ENCODE measurements at regions not wholly inside any gene's neighbourhood (a gene's known extent, or its start where the extent isn't known, plus 50 kb on each side); places are given as distances from the start of the nearest gene placed in this dataset.
"Not testable (repeated sequence)": the region's sequence is repeated elsewhere in the genome, so short reads cannot be mapped to it uniquely, and the experiment has no call there.

DNA sequence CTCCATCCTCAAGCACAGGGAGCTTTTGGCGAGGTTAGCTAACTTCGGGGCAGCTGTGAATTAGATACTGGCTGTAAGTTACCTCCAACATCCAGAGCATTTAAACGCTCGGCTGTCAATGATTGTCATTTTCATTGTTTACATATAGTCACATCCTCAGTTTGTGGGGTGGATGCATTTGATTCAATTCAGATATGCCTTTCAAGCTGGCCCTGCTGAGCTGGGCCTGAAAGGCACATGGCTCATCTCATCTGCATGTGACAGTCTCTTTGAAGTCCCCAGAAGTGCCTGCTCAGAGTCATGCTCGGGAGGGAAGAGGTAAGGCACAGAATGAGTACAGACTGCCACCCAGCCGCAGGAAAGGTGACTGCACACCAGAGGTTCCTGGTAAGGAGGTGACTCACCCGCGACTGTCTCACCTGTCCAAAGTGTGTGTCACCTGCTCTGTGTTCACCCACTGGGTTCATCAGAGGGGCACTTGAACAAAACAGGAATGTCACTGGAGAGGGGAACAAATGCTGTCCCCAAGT is 281.2 kb upstream of the PLGLB2 start:
- not testable (repeated sequence) for DNase-seq (ENCODE audit: low read depth); H3K4me3 ChIP-seq (ENCODE audit: low read depth, low read length)

DNA sequence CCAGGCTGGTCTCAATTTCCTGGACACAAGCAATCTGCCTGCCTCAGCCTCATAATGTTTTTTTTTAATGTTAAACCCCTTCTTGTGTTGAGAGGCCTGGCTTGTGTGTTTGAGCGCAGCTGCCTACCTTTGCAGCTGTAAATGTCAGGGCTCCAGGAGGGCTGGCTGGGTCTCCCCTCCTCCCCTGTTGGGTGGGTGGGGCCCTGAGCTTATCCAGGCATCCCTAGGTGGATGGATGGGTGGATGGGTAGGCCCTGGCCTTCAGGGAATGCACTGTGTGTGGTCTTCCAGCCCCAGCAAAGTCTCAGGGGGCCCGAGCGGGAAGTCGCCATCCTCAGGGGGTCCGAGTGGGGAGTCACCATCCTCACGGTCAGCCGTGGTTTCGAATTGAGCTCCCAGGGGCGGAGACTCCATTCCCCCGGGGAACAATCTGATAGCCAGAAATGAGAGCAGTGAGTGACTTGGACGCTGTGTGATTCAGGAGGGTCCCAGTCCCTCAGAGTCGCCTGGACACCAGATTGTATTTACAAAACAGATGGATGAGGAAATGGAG is 279.4 kb upstream of the PLGLB2 start:
- not testable (repeated sequence) for H3K4me3 ChIP-seq (ENCODE audit: low read depth, low read length); DNase-seq (ENCODE audit: low read depth)

DNA sequence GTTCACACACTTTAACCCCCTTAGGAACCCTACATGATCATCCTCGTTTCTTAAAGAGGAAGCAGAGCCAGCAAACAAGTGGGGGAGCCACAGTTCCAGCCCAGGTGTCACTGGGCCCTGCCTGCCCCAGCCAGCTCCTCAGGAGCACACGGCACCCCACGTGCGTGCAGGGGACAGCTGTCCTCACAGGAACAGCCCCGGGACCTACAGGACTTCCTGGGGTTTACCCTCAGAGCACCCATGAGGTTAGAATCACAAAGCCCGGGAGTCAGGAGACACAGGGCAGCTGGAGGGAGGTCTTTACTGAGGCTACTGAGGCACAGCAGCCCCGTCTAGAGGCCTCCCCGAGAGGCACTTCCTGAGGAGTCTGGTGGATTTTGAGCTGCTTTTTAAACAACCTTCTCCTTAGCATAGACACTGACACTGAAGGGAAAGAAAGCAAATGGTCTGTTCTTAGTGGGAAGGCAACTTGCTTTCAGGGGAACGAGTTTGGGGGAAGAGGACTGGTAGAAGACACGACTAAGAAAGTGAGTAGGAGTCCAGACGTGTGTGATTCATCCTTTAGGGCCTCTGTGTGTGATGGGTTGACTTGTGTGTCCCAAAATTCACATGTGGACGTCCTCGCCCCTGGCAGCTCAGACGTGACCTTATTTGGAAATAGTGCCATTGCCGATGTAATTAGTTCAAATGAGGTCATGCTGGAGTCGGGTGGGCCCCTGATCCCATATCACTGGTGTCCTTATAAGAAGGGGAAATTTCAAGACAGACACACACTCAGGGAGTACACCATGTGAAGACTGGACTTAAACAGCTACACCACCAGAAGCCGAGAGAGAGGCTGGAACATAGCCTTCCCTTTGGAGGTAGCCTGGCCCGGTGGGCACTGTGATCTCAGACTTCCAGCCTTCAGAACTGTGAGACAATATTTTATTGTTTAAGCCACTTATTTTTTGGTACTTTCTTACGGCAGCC is 278.4 kb upstream of the PLGLB2 start:
- not testable (repeated sequence) for H3K4me3 ChIP-seq (ENCODE audit: low read depth, low read length)
- peak; percentile 17 for DNase-seq (ENCODE audit: low read depth)

DNA sequence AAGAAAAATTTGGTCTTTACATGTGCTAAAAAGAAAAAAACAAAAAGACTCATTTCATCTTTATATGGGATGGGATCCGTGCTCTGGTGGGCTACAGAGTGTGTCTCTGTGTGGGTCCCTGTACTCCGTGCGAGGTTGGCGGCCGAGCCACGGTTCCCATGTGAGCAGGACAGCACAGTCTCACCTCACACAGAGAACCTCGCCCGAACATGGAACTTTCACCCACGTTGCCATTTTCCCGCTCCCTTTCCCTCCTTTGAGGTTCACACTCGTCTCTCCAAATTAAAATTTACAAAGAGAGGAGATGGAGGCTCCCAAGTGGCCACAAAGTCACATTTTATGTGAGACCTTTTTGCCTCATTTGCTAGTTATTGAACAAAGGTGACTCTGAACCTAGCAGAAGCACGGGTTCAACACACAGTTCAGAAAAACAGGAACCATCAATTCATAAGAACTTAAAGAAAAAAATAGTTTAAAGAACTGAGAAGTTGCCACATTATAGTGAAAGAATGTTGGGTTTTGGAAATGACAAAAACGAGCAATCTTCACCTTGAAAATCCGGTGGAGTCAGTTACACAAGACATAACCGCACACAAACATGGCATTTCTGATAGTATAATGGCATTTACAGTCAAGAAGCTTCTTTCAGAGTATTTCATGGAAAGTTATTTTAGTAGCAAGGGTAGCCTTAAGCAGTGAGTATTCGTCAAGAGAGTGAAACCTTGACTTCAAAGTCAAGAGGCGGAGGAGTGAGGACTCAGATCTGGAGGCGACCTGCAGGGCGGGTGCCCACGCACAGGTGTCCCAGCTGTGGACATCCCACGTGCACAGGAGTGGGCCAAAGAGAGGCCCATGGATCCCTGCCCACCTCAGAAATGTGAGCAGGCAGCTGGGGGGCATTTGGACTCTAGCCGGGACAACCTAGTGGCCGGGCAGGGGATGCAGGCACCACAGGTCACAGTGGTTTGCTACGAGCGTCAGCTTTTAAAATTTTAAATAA is 277.2 kb upstream of the PLGLB2 start:
- H3K4me3 ChIP-seq (ENCODE audit: low read depth, low read length); DNase-seq (ENCODE audit: low read depth): not testable (repeated sequence)

DNA sequence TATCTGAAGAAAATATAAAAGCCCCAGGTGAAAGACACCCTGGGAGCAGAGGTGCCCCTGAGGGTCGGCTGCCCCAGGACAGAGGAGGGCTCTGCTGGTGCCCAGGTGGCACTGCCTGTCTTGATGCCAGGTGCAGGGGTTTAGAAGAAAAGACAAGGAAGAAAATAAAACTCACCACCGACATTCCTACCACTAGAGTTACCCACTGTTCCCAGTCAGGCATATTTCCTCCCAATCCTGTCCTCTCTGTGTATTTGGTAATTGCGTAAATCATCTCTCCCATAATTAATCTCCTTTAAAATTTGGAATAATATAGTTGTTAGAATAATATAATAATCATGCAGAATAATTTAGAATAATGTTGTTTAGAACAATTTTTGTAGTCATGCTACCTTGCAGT is 276.4 kb upstream of the PLGLB2 start:
- DNase-seq (ENCODE audit: low read depth): not testable (repeated sequence)

DNA sequence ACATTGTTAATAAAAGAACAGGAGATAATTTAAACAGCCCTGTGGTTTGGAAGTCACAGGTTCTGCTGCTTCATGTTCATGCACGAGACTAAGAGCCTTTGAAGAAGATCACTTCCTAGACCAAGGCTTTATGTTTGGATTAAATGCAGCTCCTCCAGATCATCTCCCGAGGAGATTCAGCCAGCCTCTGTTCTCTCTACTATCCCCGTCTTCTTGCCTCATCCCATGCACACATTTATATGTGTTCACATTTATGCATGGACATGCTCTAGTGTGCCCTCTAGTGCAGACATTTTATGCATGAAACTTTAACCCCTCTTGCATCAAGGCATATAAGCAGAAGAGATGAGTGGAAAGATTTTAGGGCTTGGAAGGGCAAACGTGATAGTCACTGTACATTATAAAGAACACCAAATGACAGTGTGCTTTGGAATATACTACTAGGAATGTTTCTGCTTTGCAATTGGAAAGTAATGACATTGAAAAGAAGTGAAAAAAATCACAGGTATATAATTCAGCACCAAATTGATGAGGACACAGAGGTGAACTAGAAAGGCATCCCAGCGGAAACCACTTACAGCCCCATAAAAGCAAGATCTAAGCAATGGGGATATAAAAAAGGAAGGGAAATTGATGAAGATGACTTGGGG is 271.5 kb upstream of the PLGLB2 start:
- not testable (repeated sequence) for DNase-seq (ENCODE audit: low read depth); H3K4me3 ChIP-seq (ENCODE audit: low read depth, low read length)

More for the DNA sequence above, 276.4 kb upstream of the PLGLB2 start:
- H3K4me3 ChIP-seq (ENCODE audit: low read depth, low read length): not testable (repeated sequence)

DNA sequence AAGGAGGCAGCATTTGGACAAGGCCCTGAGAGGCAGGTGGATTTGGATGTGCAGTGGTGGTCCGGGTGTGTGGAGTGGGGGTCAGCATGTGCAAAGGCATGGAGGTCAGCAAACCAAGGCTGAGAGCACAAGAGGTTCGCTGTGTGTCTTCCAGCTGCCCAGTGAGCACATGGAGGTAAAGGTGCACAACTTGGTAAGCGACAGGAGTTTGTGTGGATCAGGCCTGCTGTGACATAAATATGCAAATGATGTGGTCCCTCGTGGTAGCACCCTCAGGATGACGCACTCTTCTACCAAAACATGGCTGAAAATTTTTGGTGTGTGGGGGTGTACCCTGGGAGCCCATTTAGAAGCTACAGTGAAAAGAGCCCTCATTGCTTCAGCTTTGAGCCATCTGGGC is 271.0 kb upstream of the PLGLB2 start:
- H3K4me3 ChIP-seq (ENCODE audit: low read depth, low read length); DNase-seq (ENCODE audit: low read depth): not testable (repeated sequence)

DNA sequence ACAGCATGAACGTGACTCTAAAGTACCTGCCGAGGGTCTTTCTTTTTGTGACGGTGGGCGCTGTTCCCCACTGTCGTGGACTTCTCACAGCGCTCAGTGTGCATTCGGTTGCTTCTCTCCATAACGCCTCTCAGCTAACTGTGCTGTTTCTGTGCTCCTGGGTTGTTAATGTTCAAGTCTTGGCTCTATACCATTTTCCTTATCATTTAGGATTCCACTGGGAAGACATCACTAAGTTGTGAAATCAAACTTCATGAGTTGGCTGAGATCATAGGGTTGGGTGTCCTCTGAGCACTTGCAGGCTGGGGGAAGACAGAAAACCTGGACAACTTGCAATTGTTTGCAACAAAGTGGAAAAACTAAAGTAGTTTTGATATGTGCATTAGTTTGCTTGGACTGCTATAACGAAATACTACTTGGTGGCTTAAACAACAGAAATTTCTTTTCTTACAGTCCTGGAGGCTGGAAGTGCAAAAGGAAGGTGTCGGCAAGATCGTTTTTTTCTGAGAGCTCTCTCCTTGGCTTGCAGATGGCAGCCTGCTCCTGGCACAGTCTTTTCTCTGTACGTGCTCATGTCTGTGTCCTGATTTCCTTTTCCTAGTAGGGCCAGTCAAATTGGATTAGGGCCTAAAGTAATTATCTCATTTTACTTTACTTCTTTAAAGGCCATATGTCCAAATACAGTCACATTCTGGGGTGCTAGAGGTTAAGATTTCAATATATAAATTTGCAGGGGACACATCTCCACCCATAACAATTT is 270.0 kb upstream of the PLGLB2 start:
- peak overlapping the region; percentile 6 for H3K4me3 ChIP-seq (ENCODE audit: low read depth, low read length)
- DNase-seq (ENCODE audit: low read depth): peak; percentile 66

DNA sequence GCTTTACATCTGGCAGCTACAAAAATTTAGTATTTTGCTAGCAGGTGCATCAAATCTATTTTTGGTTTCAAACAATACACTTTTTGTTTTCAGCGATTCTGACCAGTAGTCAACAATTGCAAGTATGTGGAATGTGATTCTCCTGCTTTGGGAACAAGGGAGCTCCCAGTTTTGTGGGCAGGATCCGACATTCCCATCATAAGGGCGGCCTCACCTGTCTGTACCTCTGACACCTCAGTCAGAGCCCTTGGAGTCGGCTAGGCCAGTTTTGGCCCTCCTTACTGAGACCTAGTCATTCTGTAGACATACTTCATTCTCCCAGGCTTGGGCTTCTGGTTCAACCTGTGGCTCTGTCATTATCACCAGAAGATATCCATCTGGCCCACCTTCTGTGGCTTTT is 269.0 kb upstream of the PLGLB2 start:
- not testable (repeated sequence) for DNase-seq (ENCODE audit: low read depth); H3K4me3 ChIP-seq (ENCODE audit: low read depth, low read length)

DNA sequence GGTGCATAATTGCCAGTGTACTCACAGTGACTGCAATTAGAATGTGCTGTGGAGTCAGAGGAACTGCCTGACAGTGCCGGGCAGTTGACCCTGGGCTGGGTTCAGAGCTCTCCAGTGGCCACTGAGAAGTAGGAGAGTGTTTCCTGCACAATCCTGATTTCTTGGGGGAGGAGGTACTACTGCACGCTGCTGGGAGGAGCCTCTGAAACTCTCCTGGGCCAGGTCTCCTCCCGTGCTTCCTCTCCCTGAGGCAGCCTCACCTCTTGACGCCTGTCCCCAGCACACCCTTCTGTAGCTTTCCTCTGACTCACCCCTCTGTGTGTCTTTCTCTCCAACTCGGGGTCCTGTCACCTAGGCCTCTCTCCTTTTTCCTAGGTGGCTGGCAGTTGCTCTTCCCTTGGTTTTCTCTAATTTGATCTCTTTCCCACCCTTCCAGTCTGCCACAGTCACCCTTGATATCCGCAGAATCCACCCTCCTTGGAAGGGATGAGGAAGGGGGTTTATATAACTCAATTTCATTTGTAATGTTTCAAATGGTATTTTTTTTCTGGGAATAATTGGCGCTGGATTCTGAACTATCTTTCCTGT is 264.7 kb upstream of the PLGLB2 start:
- H3K4me3 ChIP-seq (ENCODE audit: low read depth, low read length); DNase-seq (ENCODE audit: low read depth): not testable (repeated sequence)

DNA sequence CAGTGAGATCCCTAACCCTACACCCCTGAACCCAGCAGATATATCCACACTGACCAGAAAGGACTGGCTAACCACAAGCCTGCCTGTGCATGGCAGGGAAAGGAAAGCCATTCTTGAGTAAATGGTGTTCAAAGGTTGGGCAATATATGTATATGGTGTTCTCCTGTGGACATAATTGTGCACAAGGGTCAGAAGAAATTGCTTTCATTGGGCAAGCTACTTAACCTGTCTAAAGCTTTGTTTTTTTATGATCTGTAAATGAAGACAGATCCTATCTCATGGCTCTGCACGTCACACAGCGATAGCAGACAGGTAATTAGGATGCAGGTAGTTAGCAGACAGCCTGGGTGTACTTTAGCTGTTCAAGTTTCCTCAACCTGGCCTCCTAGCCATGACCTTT is 263.5 kb upstream of the PLGLB2 start:
- not testable (repeated sequence) for DNase-seq (ENCODE audit: low read depth); H3K4me3 ChIP-seq (ENCODE audit: low read depth, low read length)

DNA sequence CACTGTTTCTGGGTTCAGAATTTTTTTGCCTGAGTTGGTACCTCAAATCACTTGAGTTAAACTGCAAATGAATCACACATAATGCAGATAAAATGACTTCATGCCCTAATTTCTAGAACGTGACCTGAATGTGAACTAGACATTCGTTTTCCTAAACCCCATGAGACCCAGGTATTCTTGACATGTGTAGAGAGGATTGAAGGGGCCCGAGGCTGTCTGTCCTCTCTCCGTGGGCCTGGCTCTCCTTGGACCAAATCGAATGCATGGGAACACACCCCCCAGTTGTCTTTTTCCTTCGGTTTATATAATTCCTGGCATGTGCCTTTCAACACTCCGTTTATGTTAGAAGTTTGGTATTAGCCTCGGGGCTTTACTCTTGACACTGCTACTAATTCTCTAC is 262.4 kb upstream of the PLGLB2 start:
- H3K4me3 ChIP-seq (ENCODE audit: low read depth, low read length); DNase-seq (ENCODE audit: low read depth): not testable (repeated sequence)

DNA sequence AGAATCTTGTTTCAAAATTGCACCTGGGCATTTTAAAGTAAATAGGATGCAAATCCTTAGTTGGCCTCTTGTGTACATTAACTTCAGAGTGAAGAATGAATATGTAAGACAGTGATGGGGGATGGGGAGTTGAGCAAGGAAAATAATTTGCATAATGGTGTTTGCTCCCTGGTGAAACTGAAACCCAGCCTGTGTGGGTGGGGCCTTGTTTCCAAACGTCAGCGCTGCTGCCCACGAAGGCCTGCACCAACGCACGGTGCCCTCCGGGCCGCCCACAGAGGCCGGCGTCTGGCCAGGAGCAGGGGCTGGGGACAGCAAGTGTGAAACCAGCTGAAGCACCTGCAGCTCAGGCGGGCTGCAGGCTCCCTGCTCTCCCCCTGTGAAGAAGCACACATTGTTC is 262.0 kb upstream of the PLGLB2 start:
- not testable (repeated sequence) for DNase-seq (ENCODE audit: low read depth); H3K4me3 ChIP-seq (ENCODE audit: low read depth, low read length)

DNA sequence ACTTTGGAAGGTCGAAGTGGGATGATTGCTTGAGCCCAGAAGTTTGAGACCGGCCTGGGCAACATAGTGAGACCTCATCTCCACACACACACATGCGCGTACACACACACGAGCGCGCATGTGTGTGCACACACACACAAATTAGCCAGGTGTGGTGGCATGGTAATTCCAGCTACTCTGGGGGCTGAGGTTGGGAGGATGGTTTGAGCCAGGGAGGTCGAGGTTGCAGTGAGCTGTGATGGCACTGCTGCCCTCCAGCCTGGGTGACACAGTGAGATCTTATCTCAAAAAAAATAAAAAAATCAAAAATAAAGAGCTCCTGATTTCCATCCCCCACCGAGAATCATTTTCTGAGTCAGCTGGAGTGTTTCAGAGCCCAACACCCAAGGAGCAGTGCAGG is 261.5 kb upstream of the PLGLB2 start:
- DNase-seq (ENCODE audit: low read depth); H3K4me3 ChIP-seq (ENCODE audit: low read depth, low read length): not testable (repeated sequence)

DNA sequence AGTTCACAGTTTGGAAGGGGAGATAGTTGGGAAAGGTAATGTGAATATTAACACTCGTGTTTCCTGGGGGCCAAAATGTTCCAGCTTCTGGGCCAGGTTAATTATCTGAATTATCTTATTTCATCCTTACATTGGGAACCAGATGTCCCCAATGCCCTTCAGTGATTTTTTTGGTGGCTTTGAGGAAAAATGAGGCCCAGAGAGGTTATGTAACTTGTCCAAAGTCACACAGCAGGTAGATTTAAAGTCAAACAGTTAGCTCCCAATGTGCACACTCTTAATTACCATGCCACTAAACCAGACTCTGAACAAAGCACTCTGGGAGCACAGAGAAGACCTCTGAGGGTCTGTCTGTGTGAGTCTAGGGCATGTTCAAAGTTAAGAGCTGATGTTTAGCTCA is 259.9 kb upstream of the PLGLB2 start:
- not testable (repeated sequence) for H3K4me3 ChIP-seq (ENCODE audit: low read depth, low read length); DNase-seq (ENCODE audit: low read depth)

DNA sequence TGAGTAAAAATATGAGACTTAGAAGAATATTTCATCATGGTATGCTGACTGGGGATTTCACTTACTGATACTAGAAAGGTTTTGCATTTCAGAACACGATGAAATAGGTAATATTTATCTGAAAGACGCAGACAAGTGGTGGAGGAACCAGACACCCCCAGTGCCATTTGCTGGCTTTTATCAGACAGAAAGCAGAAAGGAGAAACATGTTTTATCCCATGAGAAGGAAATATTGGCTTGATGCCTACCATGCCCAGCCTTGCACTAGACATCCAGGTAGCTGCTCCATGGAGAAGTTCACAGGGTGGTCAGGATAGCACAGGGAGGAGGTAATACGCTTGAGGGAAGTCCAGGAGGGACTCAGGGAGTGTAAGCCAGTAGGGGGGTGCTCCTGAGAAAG is 258.9 kb upstream of the PLGLB2 start:
- not testable (repeated sequence) for H3K4me3 ChIP-seq (ENCODE audit: low read depth, low read length); DNase-seq (ENCODE audit: low read depth)

DNA sequence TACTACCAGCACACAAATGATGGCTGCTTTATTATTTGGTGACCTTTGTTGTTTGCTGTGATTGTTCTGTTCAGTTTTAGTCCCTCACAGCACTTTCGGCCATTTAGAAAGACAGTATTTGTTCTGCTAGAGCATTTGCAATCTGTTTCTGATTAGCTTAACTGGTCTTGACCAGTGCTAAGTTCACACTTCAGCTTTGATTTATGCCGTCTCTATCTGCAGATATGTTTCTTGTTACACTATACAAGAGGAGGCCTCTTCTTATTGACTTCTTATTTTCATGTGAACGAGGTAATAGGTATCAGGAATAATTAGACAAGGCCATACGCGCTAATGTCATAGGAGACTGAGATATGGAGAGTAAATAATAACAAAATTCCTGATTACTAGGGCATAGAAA is 253.0 kb upstream of the PLGLB2 start:
- H3K4me3 ChIP-seq (ENCODE audit: low read depth, low read length); DNase-seq (ENCODE audit: low read depth): not testable (repeated sequence)

All from fibroblast of the aortic adventitia (primary cell).